HG02610 (cell line): ENCODE measurements at regions not wholly inside any gene's neighbourhood (a gene's known extent, or its start where the extent isn't known, plus 50 kb on each side); places are given as distances from the start of the nearest gene placed in this dataset.
"Not testable (repeated sequence)": the region's sequence is repeated elsewhere in the genome, so short reads cannot be mapped to it uniquely, and the experiment has no call there.

ENCODE experiments used
- ATAC-seq: cut with Tn5 transposase; IDR thresholded peaks from one replicate; pipeline ENCODE4 v1.9.1; 2021; ENCODE audit warnings: mild to moderate bottlenecking, moderate library complexity; ENCODE audit not compliant: unreplicated experiment

- no peak for ATAC-seq
These were observed 369.1 kb downstream of the C16orf95 start for GRCh38 chr16:86948046-86948445.

GRCh38 chr16:86949116-86949515 is 368.1 kb downstream of the C16orf95 start:
- ATAC-seq = no peak

- no peak for ATAC-seq
These were observed 367.6 kb downstream of the C16orf95 start for GRCh38 chr16:86949630-86950029.

GRCh38 chr16:86951041-86951822 is 366.0 kb downstream of the C16orf95 start:
- no peak for ATAC-seq

- no peak for ATAC-seq
These were observed 365.2 kb downstream of the C16orf95 start for GRCh38 chr16:86951831-86952598.

- ATAC-seq = no peak
These were observed 364.4 kb downstream of the C16orf95 start for GRCh38 chr16:86952769-86953168.

- no peak for ATAC-seq
These were observed 363.4 kb downstream of the C16orf95 start for GRCh38 chr16:86953631-86954391.

GRCh38 chr16:86955136-86955855 is 361.9 kb downstream of the C16orf95 start:
- no peak for ATAC-seq

GRCh38 chr16:86956437-86956836 is 360.8 kb downstream of the C16orf95 start:
- no peak for ATAC-seq

- not testable (repeated sequence) for ATAC-seq
These were observed 359.5 kb downstream of the C16orf95 start for GRCh38 chr16:86957662-86958198.

- ATAC-seq = no peak
These were observed 358.8 kb downstream of the C16orf95 start for GRCh38 chr16:86958423-86958822.

- no peak for ATAC-seq
These were observed 358.0 kb downstream of the C16orf95 start for GRCh38 chr16:86959091-86959651.

- ATAC-seq = no peak
These were observed 357.5 kb downstream of the C16orf95 start for GRCh38 chr16:86959729-86960128.

GRCh38 chr16:86960266-86960665 is 356.9 kb downstream of the C16orf95 start:
- ATAC-seq = no peak

- no peak for ATAC-seq
These were observed 356.0 kb downstream of the C16orf95 start for GRCh38 chr16:86961171-86961601.

- no peak for ATAC-seq
These were observed 354.9 kb downstream of the C16orf95 start for GRCh38 chr16:86962259-86962658.

- ATAC-seq = no peak
These were observed 354.3 kb downstream of the C16orf95 start for GRCh38 chr16:86962913-86963312.

GRCh38 chr16:86963600-86964575 is 353.3 kb downstream of the C16orf95 start:
- ATAC-seq = no peak

- no peak for ATAC-seq
These were observed 352.4 kb downstream of the C16orf95 start for GRCh38 chr16:86964796-86965241.
